SK-N-DZ (cell line): ENCODE measurements at regions not wholly inside any gene's neighbourhood (a gene's known extent, or its start where the extent isn't known, plus 50 kb on each side); places are given as distances from the start of the nearest gene placed in this dataset.

Experiments
- DNase-seq: peaks from one replicate; pipeline ENCODE4 v3.0.0-alpha.2; 2015; ENCODE audit warnings: low spot score

DNA sequence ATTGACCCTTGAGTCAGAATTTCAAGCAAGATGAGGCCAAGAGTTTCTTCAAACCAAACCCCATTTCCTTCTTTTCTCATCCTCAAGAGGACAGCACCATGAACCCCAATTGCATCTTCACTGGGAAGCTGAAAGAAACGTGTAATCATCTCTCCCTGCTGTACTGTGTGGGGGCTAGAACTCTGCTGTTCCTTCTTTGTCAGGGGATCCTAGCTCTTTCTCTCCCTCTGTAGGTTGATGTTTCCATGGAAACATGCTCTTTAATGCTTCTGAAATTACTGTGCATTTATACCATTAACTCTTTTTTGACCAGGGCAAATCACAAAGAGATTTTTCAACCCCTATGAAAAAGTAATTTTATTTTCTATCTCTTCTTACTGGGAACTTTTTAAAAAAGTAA is 295.1 kb downstream of the GRIN2B start:
- DNase-seq = no peak

GRCh38 chr12:13680916-13681315 is 300.5 kb downstream of the GRIN2B start:
- no peak for DNase-seq

GRCh38 chr12:13676880-13677279 is 304.5 kb downstream of the GRIN2B start:
- DNase-seq = no peak

DNA sequence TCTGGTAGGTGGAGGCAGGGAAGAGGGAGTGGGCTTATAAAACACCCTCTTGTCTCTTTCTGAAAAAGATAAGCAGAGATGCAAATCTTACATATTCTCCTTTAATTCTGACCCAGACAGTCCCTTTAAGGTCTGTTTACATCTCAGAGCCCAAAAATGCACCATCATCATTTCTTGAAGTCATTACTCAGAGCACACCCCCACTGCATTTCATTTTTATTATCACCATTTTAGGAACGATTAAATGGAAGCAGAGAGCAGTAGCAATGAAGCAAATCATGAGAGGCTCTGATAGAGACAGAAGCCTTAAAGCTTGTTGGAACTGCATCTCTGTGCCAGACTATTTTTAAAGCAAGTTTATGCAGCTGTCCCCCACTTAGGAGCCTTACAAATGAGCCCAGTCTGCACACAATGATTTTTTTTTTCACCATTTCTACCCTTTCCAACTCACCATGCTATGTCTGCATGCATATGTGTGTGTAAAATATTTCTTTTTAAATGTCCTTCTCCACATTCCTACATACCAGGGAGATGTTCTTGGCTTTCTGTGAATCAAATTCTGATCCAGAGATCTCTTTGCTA is 311.0 kb downstream of the GRIN2B start:
- DNase-seq = no peak

- DNase-seq = no peak
These were observed 312.5 kb downstream of the GRIN2B start for GRCh38 chr12:13668880-13669279.

- no peak for DNase-seq
These were observed 314.6 kb downstream of the GRIN2B start for GRCh38 chr12:13666806-13667205.

GRCh38 chr12:13661005-13661887 is 320.2 kb downstream of the GRIN2B start:
- peak; percentile 45 for DNase-seq

GRCh38 chr12:13654456-13654855 is 326.9 kb downstream of the GRIN2B start:
- no peak for DNase-seq

DNA sequence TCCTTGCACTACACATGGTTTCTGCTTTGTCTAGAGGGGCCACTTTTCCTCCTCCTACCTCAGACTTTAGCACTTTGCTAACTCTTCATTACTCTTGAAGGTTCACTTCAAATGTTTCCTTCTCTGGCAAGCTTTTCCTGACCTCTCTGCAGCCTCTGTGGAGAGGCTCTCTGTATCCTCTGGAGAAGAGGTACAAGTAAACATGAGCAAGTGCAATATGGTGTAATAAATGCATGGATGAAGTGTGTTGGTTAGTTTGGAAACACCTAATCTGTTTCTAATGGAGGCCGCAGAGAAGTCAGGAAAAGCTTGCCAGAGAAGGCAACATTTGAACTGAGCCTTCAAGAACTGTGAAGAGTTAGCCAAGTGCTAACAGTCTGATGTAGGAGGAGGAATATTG is 329.3 kb downstream of the GRIN2B start:
- no peak for DNase-seq

GRCh38 chr12:13635709-13636108 is 345.7 kb downstream of the GRIN2B start:
- no peak for DNase-seq

- DNase-seq = no peak
These were observed 349.5 kb downstream of the GRIN2B start for GRCh38 chr12:13631873-13632272.

- no peak for DNase-seq
These were observed 351.0 kb downstream of the GRIN2B start for GRCh38 chr12:13630354-13630753.

- DNase-seq = no peak
These were observed 353.3 kb downstream of the GRIN2B start for GRCh38 chr12:13628067-13628466.

DNA sequence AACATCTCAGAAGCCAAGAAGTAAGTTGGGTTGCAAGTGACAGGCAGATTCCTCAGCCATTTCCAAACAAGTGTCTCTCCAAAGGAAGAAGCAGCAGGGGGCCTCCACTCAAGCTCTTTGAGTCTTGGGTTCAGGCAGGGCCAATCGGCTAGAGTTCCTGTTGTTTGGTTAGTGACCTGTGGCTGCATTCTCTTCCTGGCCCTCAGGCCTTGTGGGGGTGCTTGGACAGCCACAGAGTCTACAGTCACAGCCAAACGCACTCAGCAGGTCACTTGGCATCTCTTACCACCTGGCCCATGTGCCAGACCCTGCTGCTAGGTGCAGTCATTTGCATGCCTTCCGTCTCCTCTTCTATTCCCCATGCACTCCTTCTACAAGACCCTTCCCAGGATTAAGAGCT is 353.9 kb downstream of the GRIN2B start:
- no peak for DNase-seq

DNA sequence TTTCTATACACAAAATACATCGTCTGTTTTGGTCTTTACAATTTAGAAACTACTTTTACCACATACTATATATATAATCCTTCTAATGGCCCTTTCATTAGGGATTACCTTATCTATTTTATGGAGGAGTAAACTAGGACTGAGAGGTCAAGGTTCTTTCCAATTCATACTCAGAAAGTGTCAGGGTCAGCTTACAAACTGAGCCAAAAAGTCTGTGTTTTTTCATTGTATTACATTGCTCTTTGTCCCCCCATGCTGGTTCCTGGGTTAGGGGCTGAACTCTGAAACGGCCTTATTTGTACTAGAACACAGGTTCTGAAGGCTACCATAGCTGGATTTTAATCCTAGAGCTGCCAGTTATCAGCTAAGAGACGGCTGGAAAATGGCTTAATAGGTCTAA is 368.1 kb downstream of the GRIN2B start:
- DNase-seq = no peak

- no peak for DNase-seq
These were observed 371.3 kb downstream of the GRIN2B start for GRCh38 chr12:13609894-13610679.

GRCh38 chr12:13606290-13606689 is 375.1 kb downstream of the GRIN2B start:
- DNase-seq = no peak

- no peak for DNase-seq
These were observed 377.4 kb downstream of the GRIN2B start for GRCh38 chr12:13603953-13604352.

DNA sequence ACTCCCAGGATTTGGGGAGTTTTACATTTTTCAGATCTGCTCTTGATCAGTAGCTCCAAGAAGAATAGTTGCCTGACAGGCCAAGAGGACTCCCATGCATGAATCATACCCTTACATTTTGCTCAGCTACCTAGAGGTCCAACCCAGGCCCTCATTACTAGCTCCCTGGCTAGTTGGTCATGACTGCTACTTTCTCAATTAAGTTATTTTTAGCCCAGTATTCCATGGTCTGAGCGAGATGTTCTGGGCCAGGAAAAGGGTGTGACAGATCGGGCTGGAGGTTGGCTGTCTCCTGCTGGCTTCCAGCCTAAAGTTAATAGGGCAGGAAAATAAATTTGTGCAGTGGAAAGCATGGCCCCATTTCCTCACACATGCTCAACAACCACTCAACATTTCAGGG is 379.2 kb downstream of the GRIN2B start:
- DNase-seq = no peak

- DNase-seq = no peak
These were observed 382.2 kb downstream of the GRIN2B start for GRCh38 chr12:13599176-13599575.

- no peak for DNase-seq
These were observed 383.6 kb downstream of the GRIN2B start for GRCh38 chr12:13597837-13598236.

DNA sequence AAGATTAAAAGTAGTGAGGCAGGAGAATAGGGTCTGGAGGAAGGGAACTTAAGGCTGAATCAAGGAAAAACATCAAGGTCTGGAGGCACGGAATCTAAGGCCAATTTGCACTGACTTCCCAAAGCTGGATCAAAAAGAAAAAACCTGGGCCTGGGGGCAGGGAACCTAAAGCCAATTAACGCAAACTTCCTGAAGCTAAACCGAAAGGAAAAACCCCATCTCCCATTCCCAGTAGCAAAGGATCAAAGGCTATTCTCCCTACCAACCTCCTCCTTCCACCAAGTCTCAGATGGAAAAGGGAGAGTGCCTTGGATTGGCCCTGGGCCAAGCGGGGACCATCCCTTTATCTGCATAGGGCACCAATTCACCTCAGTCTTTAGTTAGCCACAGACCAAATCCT is 384.2 kb downstream of the GRIN2B start:
- no peak for DNase-seq

GRCh38 chr12:13596714-13597113 is 384.7 kb downstream of the GRIN2B start:
- no peak for DNase-seq
